Sigmoid colon (tissue), 4 donors: ENCODE measurements at regions not wholly inside any gene's neighbourhood (a gene's known extent, or its start where the extent isn't known, plus 50 kb on each side); places are given as distances from the start of the nearest gene placed in this dataset.

ENCODE experiments used
- CTCF ChIP-seq, 4 experiments: fragments of 450-650 bp in 3 of 4; fragments of 200-600 bp in 1 of 4; IDR thresholded peaks; one replicate each; pipeline ENCODE4 v1.5.1; 2016 to 2019; ENCODE audit warnings: antibody characterized with exemption in 4 of 4, mild to moderate bottlenecking in 3 of 4, moderate library complexity in 2 of 4
- POLR2A ChIP-seq, 2 donors: fragments of 450-650 bp; IDR thresholded peaks; one replicate each; pipeline ENCODE4 v1.6.1; 2016; ENCODE audit warnings: antibody characterized with exemption in 2 of 2, mild to moderate bottlenecking in 2 of 2, moderate library complexity in 2 of 2
- POLR2AphosphoS5 ChIP-seq, 4 donors: sonication (generic); formaldehyde crosslinking; IDR thresholded peaks; one replicate each; pipeline ENCODE4 v1.6.1; 2017; ENCODE audit warnings: antibody characterized with exemption in 4 of 4

GRCh38 chr2:226427538-226428307, 371.9 kb downstream of the IRS1 start:
- TF ChIP-seq CTCF (IDR thresholded peaks at IDR 0.05), result no peak
- TF ChIP-seq POLR2A (IDR thresholded peaks at IDR 0.05), result no peak
- TF ChIP-seq POLR2AphosphoS5 (IDR thresholded peaks at IDR 0.05), result no peak
